H9 (cell line): ENCODE measurements at regions not wholly inside any gene's neighbourhood (a gene's known extent, or its start where the extent isn't known, plus 50 kb on each side); places are given as distances from the start of the nearest gene placed in this dataset.

ENCODE experiments used
- DNase-seq: peaks from one replicate; pipeline ENCODE4 v3.0.0-alpha.2; 2017
- H2AFZ ChIP-seq: one replicate; pipeline ENCODE4 v1.6.1; 2013; ENCODE audit warnings: mild to moderate bottlenecking, low read length, control low read depth, moderate library complexity
- H2AK5ac ChIP-seq: 2 replicates; pipeline ENCODE4 v1.6.1; 2013; ENCODE audit warnings: low read length, control low read depth, mixed read lengths; ENCODE audit not compliant: insufficient read length
- H2BK120ac ChIP-seq: one replicate; pipeline ENCODE4 v1.6.1; 2013; ENCODE audit warnings: low read depth, mild to moderate bottlenecking, low read length, control low read depth, inconsistent platforms; ENCODE audit not compliant: poor library complexity, severe bottlenecking
- H2BK12ac ChIP-seq: 2 replicates; pipeline ENCODE4 v1.6.1; 2013; ENCODE audit warnings: low read length, control low read depth, mixed read lengths, low read depth; ENCODE audit not compliant: insufficient read length
- H2BK15ac ChIP-seq: 2 replicates; pipeline ENCODE4 v1.6.1; 2013; ENCODE audit warnings: low read depth, low read length, control low read depth
- H2BK20ac ChIP-seq: one replicate; pipeline ENCODE4 v1.6.1; 2013; ENCODE audit warnings: low read depth, mild to moderate bottlenecking, low read length, control low read depth, inconsistent platforms; ENCODE audit not compliant: poor library complexity, severe bottlenecking
- H2BK5ac ChIP-seq: 2 replicates; pipeline ENCODE4 v1.6.1; 2013; ENCODE audit warnings: low read length, control low read depth, mixed read lengths; ENCODE audit not compliant: insufficient read length
- H3K14ac ChIP-seq: 2 replicates; pipeline ENCODE4 v1.6.1; 2013; ENCODE audit warnings: low read length, control low read depth; ENCODE audit not compliant: insufficient read depth
- H3K18ac ChIP-seq: 2 replicates; pipeline ENCODE4 v1.6.1; 2013; ENCODE audit warnings: low read depth, mild to moderate bottlenecking, mixed read lengths, low read length, control low read depth; ENCODE audit not compliant: insufficient read length
- H3K23ac ChIP-seq: 2 replicates; pipeline ENCODE4 v1.6.1; 2013; ENCODE audit warnings: low read length, control low read depth, mixed read lengths, low read depth; ENCODE audit not compliant: insufficient read length
- H3K23me2 ChIP-seq: 2 replicates; pipeline ENCODE4 v1.6.1; 2013; ENCODE audit warnings: low read depth, mild to moderate bottlenecking, mixed read lengths, low read length, control low read depth; ENCODE audit not compliant: insufficient read length, poor library complexity, severe bottlenecking
- H3K27ac ChIP-seq: 2 replicates; pipeline ENCODE4 v1.5.1; 2013; ENCODE audit warnings: low read length, control low read depth, mixed read lengths, low read depth; ENCODE audit not compliant: insufficient read length
- H3K27me3 ChIP-seq: 2 replicates; pipeline ENCODE4 v1.6.1; 2013; ENCODE audit warnings: low read length, control low read depth, inconsistent platforms; ENCODE audit not compliant: insufficient read depth
- H3K4ac ChIP-seq: 2 replicates; pipeline ENCODE4 v1.6.1; 2013; ENCODE audit warnings: low read depth, mild to moderate bottlenecking, control low read depth, inconsistent platforms, low read length, moderate library complexity
- H3K4me1 ChIP-seq: 2 replicates; pipeline ENCODE4 v1.6.1; 2013; ENCODE audit warnings: low read length, control low read depth, inconsistent platforms; ENCODE audit not compliant: insufficient read depth
- H3K4me2 ChIP-seq: 2 replicates; pipeline ENCODE4 v1.6.1; 2013; ENCODE audit warnings: low read length, control low read depth, mixed read lengths; ENCODE audit not compliant: insufficient read length, insufficient read depth
- H3K56ac ChIP-seq: 2 replicates; pipeline ENCODE4 v1.6.1; 2013; ENCODE audit warnings: low read depth, mild to moderate bottlenecking, mixed read lengths, low read length, control low read depth; ENCODE audit not compliant: insufficient read length
- H3K79me1 ChIP-seq: 2 replicates; pipeline ENCODE4 v1.6.1; 2013; ENCODE audit warnings: low read depth, mild to moderate bottlenecking, moderate library complexity, low read length, control low read depth, inconsistent platforms; ENCODE audit not compliant: insufficient read depth, poor library complexity, severe bottlenecking
- H3K79me2 ChIP-seq: 2 replicates; pipeline ENCODE4 v1.6.1; 2013; ENCODE audit warnings: low read length, control low read depth, inconsistent platforms; ENCODE audit not compliant: insufficient read depth
- H3K9ac ChIP-seq: 2 replicates; pipeline ENCODE4 v1.6.1; 2013; ENCODE audit warnings: low read length, control low read depth, mixed read lengths; ENCODE audit not compliant: insufficient read length; ENCODE audit errors: extremely low read depth
- H3K9me3 ChIP-seq: one replicate; pipeline ENCODE4 v1.6.1; 2013; ENCODE audit warnings: low read depth, low read length, inconsistent platforms; ENCODE audit not compliant: control insufficient read depth
- H3T11ph ChIP-seq: one replicate; pipeline ENCODE4 v1.6.1; 2013; ENCODE audit warnings: mild to moderate bottlenecking, low read length, control low read depth, inconsistent platforms
- H4K20me1 ChIP-seq: one replicate; pipeline ENCODE4 v1.6.1; 2013; ENCODE audit not compliant: control insufficient read depth, insufficient read length, insufficient read depth
- H4K5ac ChIP-seq: 2 replicates; pipeline ENCODE4 v1.6.1; 2013; ENCODE audit warnings: low read depth, mild to moderate bottlenecking, mixed read lengths, low read length, control low read depth; ENCODE audit not compliant: insufficient read length
- H4K8ac ChIP-seq: replicated peaks from 2 replicates; pipeline ENCODE4 v1.6.1; 2013; ENCODE audit warnings: low read length, control low read depth, mixed read lengths, low read depth; ENCODE audit not compliant: insufficient read length
- H4K91ac ChIP-seq: 2 replicates; pipeline ENCODE4 v1.6.1; 2013; ENCODE audit warnings: low read depth, mild to moderate bottlenecking, moderate library complexity, mixed read lengths, low read length, control low read depth; ENCODE audit not compliant: insufficient read length
- H3K27ac Mint-ChIP-seq, 3 experiments: 2 replicates in 2 of 3; 3 replicates in 1 of 3; pipeline ENCODE4 v1.8.0; 2020 to 2021; ENCODE audit warnings: mixed read lengths in 3 of 3, mild to moderate bottlenecking in 1 of 3, moderate library complexity in 1 of 3
- H3K27me3 Mint-ChIP-seq: 2 replicates; pipeline ENCODE4 v1.8.0; 2021; ENCODE audit warnings: low read depth, mild to moderate bottlenecking, moderate library complexity, mixed read lengths
- H3K36me3 Mint-ChIP-seq, 3 experiments: 2 replicates in 2 of 3; 3 replicates in 1 of 3; pipeline ENCODE4 v1.8.0; 2020 to 2021; ENCODE audit warnings: low read depth in 3 of 3, mixed read lengths in 3 of 3; ENCODE audit not compliant: insufficient read depth in 1 of 3
- H3K4me1 Mint-ChIP-seq, 2 experiments: 2 replicates each; pipeline ENCODE4 v1.8.0; 2020; ENCODE audit warnings: mixed read lengths in 2 of 2
- H3K4me3 Mint-ChIP-seq, 2 experiments: 2 replicates in 1 of 2; 3 replicates in 1 of 2; pipeline ENCODE4 v1.8.0; 2020 to 2021; ENCODE audit warnings: mild to moderate bottlenecking in 2 of 2, mixed read lengths in 2 of 2, moderate library complexity in 1 of 2
- H3K9me3 Mint-ChIP-seq, 2 experiments: 2 replicates in 1 of 2; 3 replicates in 1 of 2; pipeline ENCODE4 v1.8.0; 2020; ENCODE audit warnings: mild to moderate bottlenecking in 2 of 2, mixed read lengths in 2 of 2, moderate library complexity in 1 of 2
- CTCF ChIP-seq: fragments of 200-600 bp; sonication (generic); conservative IDR thresholded peaks from 3 replicates; pipeline ENCODE4 v1.8.0; 2021; ENCODE audit warnings: antibody characterized with exemption, mild to moderate bottlenecking
- WGBS: extraction: QIAGEN DNeasy Blood & Tissue Kit; methylation state at CpG from one replicate; pipeline ENCODE4 v1.1.7; 2013; ENCODE audit warnings: missing lambda C conversion rate, low lambda C conversion rate, mixed read lengths; ENCODE audit not compliant: insufficient read length; ENCODE audit errors: extremely low coverage; 5-methylcytosine and 5-hydroxymethylcytosine counted together

GRCh38 chr15:38680775-38681174, 116.2 kb upstream of the RASGRP1 start:
- Histone ChIP-seq H2AFZ (no peak overlapping the region), H3K4me2 (no peak overlapping the region), H3K79me2 (no peaks in the 10 kb centered on the region), H2BK120ac (no peak overlapping the region), H3K18ac (no peak overlapping the region), H3K23ac (no peak overlapping the region), H3K79me1 (no peaks in the 10 kb centered on the region), H2BK15ac (no peak overlapping the region), H3T11ph (no peak overlapping the region), H4K91ac (no peak overlapping the region), H3K27ac (no peak overlapping the region), H2BK12ac (no peak overlapping the region), H2AK5ac (no peak overlapping the region), H4K5ac (no peak overlapping the region), H3K9me3 (no peaks in the 10 kb centered on the region), H2BK20ac (no peak overlapping the region), H4K8ac (no peak overlapping the region), H3K9ac (no peak overlapping the region), H3K4ac (no peak overlapping the region), H3K56ac (no peak overlapping the region), H3K27me3 (no peaks in the 10 kb centered on the region), H3K23me2 (no peaks in the 10 kb centered on the region), H3K4me1 (no peaks in the 10 kb centered on the region), H3K14ac (no peak overlapping the region), H4K20me1 (no peaks in the 10 kb centered on the region), H2BK5ac (no peak overlapping the region)
- Mint-ChIP-seq H3K27ac (no peak overlapping the region), H3K27me3 (no peaks in the 10 kb centered on the region; the same call in 1 of the 2 replicates), H3K36me3 (peaks cover 0 to 4% (median 0%) of the 10 kb centered on the region in 3 experiments; a peak in 2 of 7 replicates), H3K9me3 (no peaks in the 10 kb centered on the region; a peak in 2 of 5 replicates), H3K4me3 (no peak overlapping the region), H3K4me1 (peaks cover 4 to 8% of the 10 kb centered on the region in 2 experiments; a peak in 3 of 4 replicates)
- no peak for TF ChIP-seq CTCF
- no CpG with 5 or more reads among the region's 5 CpGs for WGBS
- DNase-seq, result no peak
